GM10248 (cell line): ENCODE measurements at regions not wholly inside any gene's neighbourhood (a gene's known extent, or its start where the extent isn't known, plus 50 kb on each side); places are given as distances from the start of the nearest gene placed in this dataset.

Source experiments
- CTCF ChIA-PET: fragments of 300-600 bp; sonication (Branson Sonifier 250); formaldehyde crosslinking; extraction: SDS; loops from one replicate; lab custom pipeline; 2021; ENCODE audit warnings: antibody characterized with exemption; lab: Yijun Ruan, JAX
- POLR2A ChIA-PET: fragments of 350-650 bp; sonication (Branson Sonifier 250); formaldehyde crosslinking; extraction: SDS; loops from one replicate; lab custom pipeline; 2020; ENCODE audit warnings: antibody characterized with exemption; lab: Yijun Ruan, JAX
- DNase-seq: peaks from one replicate; pipeline ENCODE4 v3.0.0; 2012; ENCODE audit errors: extremely low spot score
- TF ChIP-seq, protein P1 (sequence below): IDR thresholded peaks from 2 replicates; pipeline ENCODE4 v1.5.1; 2012; ENCODE audit warnings: mild to moderate bottlenecking, low read depth; ENCODE audit errors: extremely low read depth, missing control alignments, control extremely low read depth

DNA sequence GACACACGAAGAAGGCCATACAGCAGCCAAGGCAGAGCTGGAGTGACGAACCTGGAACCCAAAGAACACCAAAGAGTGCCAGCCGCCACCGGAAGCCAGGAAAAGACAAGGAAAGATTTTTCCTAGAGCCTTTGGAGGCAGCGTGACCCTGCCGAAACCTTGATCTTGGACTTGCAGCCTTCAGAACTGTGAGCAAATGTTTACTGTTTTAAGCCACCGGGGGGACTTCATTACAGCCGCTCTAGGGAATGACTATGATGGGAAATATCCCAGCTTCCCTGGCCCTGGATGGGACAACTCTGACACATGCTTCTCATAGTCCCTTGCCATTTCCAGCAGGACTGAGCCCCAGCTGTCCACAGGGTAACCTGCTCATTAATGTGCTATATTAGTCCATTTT, 270.6 kb downstream of the HAPSTR1 start:
- ChIA-PET POLR2A (no interaction called here), CTCF (interaction anchor here (1.1 to 1.6 kb wide), 3 partner anchors 13 to 107 kb away, joined by 3 read pairs; no protein-coding TSS in a partner anchor)
- DNase-seq: no peak
- TF ChIP-seq, protein P1, sequence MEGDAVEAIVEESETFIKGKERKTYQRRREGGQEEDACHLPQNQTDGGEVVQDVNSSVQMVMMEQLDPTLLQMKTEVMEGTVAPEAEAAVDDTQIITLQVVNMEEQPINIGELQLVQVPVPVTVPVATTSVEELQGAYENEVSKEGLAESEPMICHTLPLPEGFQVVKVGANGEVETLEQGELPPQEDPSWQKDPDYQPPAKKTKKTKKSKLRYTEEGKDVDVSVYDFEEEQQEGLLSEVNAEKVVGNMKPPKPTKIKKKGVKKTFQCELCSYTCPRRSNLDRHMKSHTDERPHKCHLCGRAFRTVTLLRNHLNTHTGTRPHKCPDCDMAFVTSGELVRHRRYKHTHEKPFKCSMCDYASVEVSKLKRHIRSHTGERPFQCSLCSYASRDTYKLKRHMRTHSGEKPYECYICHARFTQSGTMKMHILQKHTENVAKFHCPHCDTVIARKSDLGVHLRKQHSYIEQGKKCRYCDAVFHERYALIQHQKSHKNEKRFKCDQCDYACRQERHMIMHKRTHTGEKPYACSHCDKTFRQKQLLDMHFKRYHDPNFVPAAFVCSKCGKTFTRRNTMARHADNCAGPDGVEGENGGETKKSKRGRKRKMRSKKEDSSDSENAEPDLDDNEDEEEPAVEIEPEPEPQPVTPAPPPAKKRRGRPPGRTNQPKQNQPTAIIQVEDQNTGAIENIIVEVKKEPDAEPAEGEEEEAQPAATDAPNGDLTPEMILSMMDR: no peak

- POLR2A ChIA-PET: no interaction called here
- CTCF ChIA-PET: interaction anchor here (1.4 to 1.6 kb wide), 2 partner anchors 14 to 107 kb away, joined by 3 read pairs; no protein-coding TSS in a partner anchor
- TF ChIP-seq, protein P1: no peak
- DNase-seq: no peak
Measured at GRCh38 chr16:9362604-9363003, 271.2 kb downstream of the HAPSTR1 start.

DNA sequence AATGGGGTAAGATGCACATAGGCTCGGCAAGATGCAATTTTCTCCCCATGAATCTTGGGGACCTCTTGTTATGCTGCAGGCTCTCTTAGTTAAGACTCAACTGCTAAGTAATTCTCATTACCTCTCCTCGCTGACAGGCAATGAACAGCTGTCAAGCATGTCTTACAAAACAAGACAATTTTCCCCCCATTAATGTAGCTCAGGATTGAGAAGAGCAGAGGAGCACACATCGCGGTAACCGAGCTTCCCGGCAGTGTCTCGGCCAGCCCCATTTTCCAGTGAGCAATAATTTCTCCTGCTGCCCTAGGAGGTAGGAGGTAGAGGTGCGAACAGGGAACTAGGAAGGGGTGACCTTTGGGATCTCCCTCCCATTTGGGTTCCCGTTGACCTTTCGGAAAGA, 272.1 kb downstream of the HAPSTR1 start:
- ChIA-PET POLR2A (no interaction called here), CTCF (no interaction called here)
- no peak for DNase-seq
- TF ChIP-seq, protein P1: no peak

- no peak for DNase-seq
- ChIA-PET POLR2A (no interaction called here), CTCF (no interaction called here)
- TF ChIP-seq, protein P1: no peak
Measured at GRCh38 chr16:9364721-9365369, 273.4 kb downstream of the HAPSTR1 start.

- POLR2A ChIA-PET: no interaction called here
- CTCF ChIA-PET: no interaction called here
Measured at GRCh38 chr16:9365370-9365728, 273.9 kb downstream of the HAPSTR1 start.

DNA sequence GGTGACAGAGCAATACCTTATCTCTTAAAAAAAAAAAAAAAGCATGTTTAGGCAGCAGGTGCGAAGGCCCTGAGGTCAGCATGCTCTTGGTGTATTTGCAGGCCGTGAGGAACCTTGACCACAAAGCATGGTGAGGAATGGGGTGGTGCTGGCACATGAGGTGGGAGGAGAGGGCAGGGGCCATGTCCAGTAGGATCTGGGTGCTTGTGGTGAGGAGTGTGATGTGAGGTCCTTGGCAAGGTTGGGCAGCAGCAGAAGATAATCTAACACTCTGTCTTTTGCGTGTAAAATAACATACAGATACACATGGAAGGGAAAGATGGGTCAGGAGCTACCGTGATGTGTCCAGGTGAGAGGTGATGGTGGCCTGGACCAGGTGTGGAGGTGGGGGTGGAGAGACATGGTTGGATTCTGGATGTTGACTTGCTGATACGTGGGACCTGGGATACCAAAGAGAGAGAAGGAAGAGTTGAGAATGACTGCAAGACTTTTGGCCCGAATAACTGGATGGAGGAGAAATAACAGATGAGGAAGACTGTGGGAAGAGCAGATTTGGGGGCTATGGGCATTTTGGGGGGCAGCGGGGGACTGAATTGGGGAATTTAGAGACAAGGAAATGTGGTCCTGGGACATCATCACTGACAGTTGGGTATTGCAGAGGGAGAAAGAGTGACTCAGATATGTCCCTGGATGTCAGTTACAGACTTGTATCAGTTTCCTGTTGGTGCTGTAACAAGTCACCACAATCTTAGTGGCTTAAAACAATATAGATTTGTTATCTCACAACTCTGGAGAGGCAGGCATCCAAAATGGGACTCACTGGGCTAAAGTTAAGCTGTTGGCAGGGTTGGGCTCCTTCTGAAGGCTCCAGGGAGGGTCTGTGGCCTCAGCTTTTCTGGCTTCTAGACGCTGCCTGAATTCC, 274.9 kb downstream of the HAPSTR1 start:
- ChIA-PET CTCF (no interaction called here), POLR2A (no interaction called here)
- DNase-seq: no peak
- TF ChIP-seq, protein P1: no peak

More at GRCh38 chr16:9365370-9365728, 273.9 kb downstream of the HAPSTR1 start:
- TF ChIP-seq, protein P1: no peak
- no peak for DNase-seq
